ENCODE measurements at regions not wholly inside any gene's neighbourhood (a gene's known extent, or its start where the extent isn't known, plus 50 kb on each side); places are given as distances from the start of the nearest gene placed in this dataset.

- WGBS: 31% methylated on average over 2 of the region's 2 CpGs
- H3K4me1 ChIP-seq (ENCODE audit: control insufficient read depth in 4 of 4, insufficient read depth in 4 of 4, low read length in 3 of 4): no peaks in the 10 kb centered on the region
- no peak for DNase-seq (ENCODE audit: low spot score)
Measured at GRCh38 chr18:38571651-38572050, 1006.1 kb upstream of the CELF4 start.

GRCh38 chr18:38565513-38565912 lies 999.9 kb upstream of the CELF4 start:
- Histone ChIP-seq H3K27ac (ENCODE audit: low read depth in 1 of 2, low read length in 2 of 2) (no peak overlapping the region), H3K27me3 (ENCODE audit: control insufficient read depth in 4 of 4, insufficient read depth in 4 of 4, low read length in 3 of 4) (peaks cover 0 to 4% (median 0%) of the 10 kb centered on the region in 4 donors), H3K9ac (ENCODE audit: low read depth in 1 of 2, low read length in 2 of 2) (no peak overlapping the region), H3K36me3 (ENCODE audit: control insufficient read depth in 4 of 4, insufficient read depth in 3 of 4, low read depth in 1 of 4, low read length in 3 of 4) (no peaks in the 10 kb centered on the region), H3K4me3 (ENCODE audit: low read depth in 1 of 3, low read length in 3 of 3) (no peak overlapping the region), H3K4me1 (ENCODE audit: control insufficient read depth in 4 of 4, insufficient read depth in 4 of 4, low read length in 3 of 4) (no peaks in the 10 kb centered on the region), H3K9me3 (ENCODE audit: control insufficient read depth in 4 of 4, low read length in 3 of 4) (no peaks in the 10 kb centered on the region)
- no peak for DNase-seq (ENCODE audit: low spot score)
- 88% methylated on average over 1 of the region's 1 CpG for WGBS
- TF ChIP-seq ATF3 (IDR thresholded peaks at IDR 0.05) (no peak), HNF4G (IDR thresholded peaks at IDR 0.05) (no peak), CTCF (IDR thresholded peaks at IDR 0.05; ENCODE audit: low read depth, low read length, missing input control) (no peak), FOXA2 (IDR thresholded peaks at IDR 0.05) (no peak), NR2F2 (IDR thresholded peaks at IDR 0.05) (no peak), REST (IDR thresholded peaks at IDR 0.05) (no peak), JUND (IDR thresholded peaks at IDR 0.05) (no peak), MAX (IDR thresholded peaks at IDR 0.05) (no peak), EGR1 (IDR thresholded peaks at IDR 0.05; ENCODE audit: low read depth in 2 of 2) (no peak), TAF1 (conservative IDR thresholded peaks at IDR 0.05) (no peak), FOXA1 (IDR thresholded peaks at IDR 0.05) (no peak), ZBTB33 (IDR thresholded peaks at IDR 0.05) (no peak), YY1 (IDR thresholded peaks at IDR 0.05) (no peak), HNF4A (conservative IDR thresholded peaks at IDR 0.05) (no peak), RAD21 (IDR thresholded peaks at IDR 0.05) (no peak), SP1 (IDR thresholded peaks at IDR 0.05) (no peak)

More at GRCh38 chr18:38571651-38572050, 1006.1 kb upstream of the CELF4 start:
- H3K27ac ChIP-seq (ENCODE audit: low read depth in 1 of 2, low read length in 2 of 2): no peak overlapping the region
- H3K9ac ChIP-seq (ENCODE audit: low read depth in 1 of 2, low read length in 2 of 2): no peak overlapping the region
- H3K4me3 ChIP-seq (ENCODE audit: low read depth in 1 of 3, low read length in 3 of 3): no peak overlapping the region
- no peaks in the 10 kb centered on the region for H3K36me3 ChIP-seq (ENCODE audit: control insufficient read depth in 4 of 4, insufficient read depth in 3 of 4, low read depth in 1 of 4, low read length in 3 of 4)
- H3K9me3 ChIP-seq (ENCODE audit: control insufficient read depth in 4 of 4, low read length in 3 of 4): no peaks in the 10 kb centered on the region
- no peaks in the 10 kb centered on the region for H3K27me3 ChIP-seq (ENCODE audit: control insufficient read depth in 4 of 4, insufficient read depth in 4 of 4, low read length in 3 of 4)
- TF ChIP-seq ZBTB33 (IDR thresholded peaks at IDR 0.05): no peak
- no peak for TF ChIP-seq EGR1 (IDR thresholded peaks at IDR 0.05; ENCODE audit: low read depth in 2 of 2)
- no peak for TF ChIP-seq HNF4A (conservative IDR thresholded peaks at IDR 0.05)
- no peak for TF ChIP-seq RAD21 (IDR thresholded peaks at IDR 0.05)
- TF ChIP-seq HNF4G (IDR thresholded peaks at IDR 0.05): no peak
- no peak for TF ChIP-seq ATF3 (IDR thresholded peaks at IDR 0.05)
- no peak for TF ChIP-seq TAF1 (conservative IDR thresholded peaks at IDR 0.05)
- TF ChIP-seq YY1 (IDR thresholded peaks at IDR 0.05): no peak
- no peak for TF ChIP-seq MAX (IDR thresholded peaks at IDR 0.05)
- TF ChIP-seq SP1 (IDR thresholded peaks at IDR 0.05): no peak
- TF ChIP-seq JUND (IDR thresholded peaks at IDR 0.05): no peak
- TF ChIP-seq RXRA (IDR thresholded peaks at IDR 0.05): no peak
- TF ChIP-seq FOXA1 (IDR thresholded peaks at IDR 0.05): no peak
- no peak for TF ChIP-seq NR2F2 (IDR thresholded peaks at IDR 0.05)

Measured in liver (tissue), 8 donors.